GM12873 (cell line): ENCODE measurements at regions not wholly inside any gene's neighbourhood (a gene's known extent, or its start where the extent isn't known, plus 50 kb on each side); places are given as distances from the start of the nearest gene placed in this dataset.

ENCODE experiments used
- CTCF ChIP-seq: IDR thresholded peaks from 2 replicates; pipeline ENCODE4 v1.5.1; 2012; ENCODE audit warnings: low read depth, mild to moderate bottlenecking, moderate library complexity, low read length, control low read depth; ENCODE audit not compliant: insufficient read depth; ENCODE audit errors: missing control alignments

DNA sequence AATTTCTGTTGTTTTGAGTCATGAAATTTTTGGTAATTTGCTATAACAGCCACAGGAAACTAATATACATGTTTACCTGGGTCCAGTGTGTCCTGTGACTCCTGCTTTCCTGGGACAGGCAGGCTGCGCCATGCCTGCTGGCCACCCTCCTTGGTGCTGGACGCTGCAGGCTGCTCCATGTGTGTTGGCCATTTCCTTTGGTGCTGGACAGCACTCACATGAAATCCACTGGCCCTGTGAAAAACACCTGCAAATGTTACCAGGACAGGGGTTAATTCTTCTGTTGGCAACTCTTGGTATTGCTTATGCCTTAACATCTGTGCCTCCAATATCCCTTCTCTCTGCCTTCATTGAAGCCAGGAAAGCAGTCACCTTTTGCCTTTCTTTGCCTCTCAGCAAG lies 86.9 kb upstream of the ATP10A start:
- no peak for TF ChIP-seq CTCF

- no peak for TF ChIP-seq CTCF
These were observed 84.5 kb upstream of the ATP10A start for GRCh38 chr15:25947323-25948314.

DNA sequence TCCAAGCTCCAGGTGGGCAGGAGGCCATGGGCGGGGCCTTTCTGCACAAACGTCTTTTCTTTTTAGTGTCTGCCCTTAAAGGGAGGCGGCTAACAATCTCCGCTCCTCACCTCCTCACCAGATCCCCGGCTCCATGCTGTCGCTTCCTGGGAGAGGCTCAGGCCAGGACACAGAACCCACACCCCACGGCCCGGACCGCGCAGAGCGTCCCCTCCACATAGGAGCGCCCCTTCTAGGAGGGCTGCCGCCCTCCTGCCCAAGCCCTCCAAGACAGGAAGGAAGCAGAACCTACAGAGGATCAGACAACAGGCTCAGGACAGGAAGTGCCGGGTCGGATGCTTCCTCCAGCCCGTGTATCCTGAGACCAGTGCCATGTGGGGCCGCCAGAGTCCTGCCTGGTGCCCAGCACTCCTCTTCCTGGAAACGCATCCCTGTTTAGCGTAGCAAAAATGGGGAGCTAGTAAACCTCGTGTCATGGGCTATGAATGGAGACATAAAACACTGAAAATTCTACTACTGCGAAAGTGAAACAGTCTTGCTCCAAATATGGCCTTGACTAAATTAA lies 83.2 kb upstream of the ATP10A start:
- TF ChIP-seq CTCF, result no peak

GRCh38 chr15:25944386-25944785 lies 81.3 kb upstream of the ATP10A start:
- no peak for TF ChIP-seq CTCF

- no peak for TF ChIP-seq CTCF
These were observed 80.7 kb upstream of the ATP10A start for GRCh38 chr15:25943831-25944230.

DNA sequence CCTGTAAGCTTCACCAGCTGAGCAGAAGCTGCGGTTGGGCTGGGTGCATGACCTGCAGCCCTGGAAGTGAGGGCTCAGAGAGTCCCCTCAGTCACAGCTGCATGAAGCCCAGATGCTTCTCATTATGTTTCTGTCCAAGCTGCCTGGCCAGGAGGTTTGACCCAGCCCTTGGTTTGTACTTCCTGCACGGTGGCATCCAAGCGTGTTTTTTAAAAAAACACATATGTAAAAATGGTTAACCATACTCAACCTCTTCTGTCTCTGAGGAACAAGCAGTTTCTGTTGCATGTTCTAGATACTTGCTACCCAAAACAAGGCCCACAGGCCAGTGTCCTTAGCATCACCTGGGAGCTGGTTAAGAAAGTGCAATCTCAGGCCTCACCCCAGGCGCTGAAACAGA lies 76.0 kb upstream of the ATP10A start:
- TF ChIP-seq CTCF, result no peak

GRCh38 chr15:25937796-25938195 lies 74.7 kb upstream of the ATP10A start:
- TF ChIP-seq CTCF, result no peak
